ENCODE measurements at regions not wholly inside any gene's neighbourhood (a gene's known extent, or its start where the extent isn't known, plus 50 kb on each side); places are given as distances from the start of the nearest gene placed in this dataset.

DNA sequence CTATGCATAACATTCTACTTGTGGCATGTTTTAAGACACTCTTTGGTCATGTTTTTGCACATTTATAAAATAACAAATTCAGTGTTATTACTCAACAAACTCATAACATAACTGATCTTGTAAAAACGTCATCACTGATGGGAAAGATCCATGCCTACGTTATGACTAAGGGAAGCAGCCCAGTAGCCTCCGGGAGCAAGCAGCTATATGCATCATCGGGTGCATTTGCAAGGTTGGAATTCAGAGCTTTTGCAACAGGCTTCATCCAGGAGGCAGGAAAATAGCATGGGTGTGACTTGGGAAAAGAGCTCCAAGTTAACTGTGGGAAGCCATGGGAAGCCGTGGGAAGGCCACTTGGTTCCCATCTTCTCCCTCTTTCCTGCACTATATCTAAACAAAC, 271.6 kb upstream of the SGK1 start:
- WGBS, 4 donors: 71 to 83% (median 80%) methylated on average over 5 of the region's 5 CpGs
- Histone ChIP-seq H3K9me3 (no peaks in the 10 kb centered on the region), H3K4me1 (peaks cover 0 to 12% (median 0%) of the 10 kb centered on the region in 12 donors), H3K4me3 (no peak overlapping the region), H3K36me3 (no peaks in the 10 kb centered on the region), H3K27ac (no peak overlapping the region), H3K27me3 (no peaks in the 10 kb centered on the region)
- DNase-seq: no peak
- TF ChIP-seq POLR2A (IDR thresholded peaks at IDR 0.05): no peak
- TF ChIP-seq, protein P1, sequence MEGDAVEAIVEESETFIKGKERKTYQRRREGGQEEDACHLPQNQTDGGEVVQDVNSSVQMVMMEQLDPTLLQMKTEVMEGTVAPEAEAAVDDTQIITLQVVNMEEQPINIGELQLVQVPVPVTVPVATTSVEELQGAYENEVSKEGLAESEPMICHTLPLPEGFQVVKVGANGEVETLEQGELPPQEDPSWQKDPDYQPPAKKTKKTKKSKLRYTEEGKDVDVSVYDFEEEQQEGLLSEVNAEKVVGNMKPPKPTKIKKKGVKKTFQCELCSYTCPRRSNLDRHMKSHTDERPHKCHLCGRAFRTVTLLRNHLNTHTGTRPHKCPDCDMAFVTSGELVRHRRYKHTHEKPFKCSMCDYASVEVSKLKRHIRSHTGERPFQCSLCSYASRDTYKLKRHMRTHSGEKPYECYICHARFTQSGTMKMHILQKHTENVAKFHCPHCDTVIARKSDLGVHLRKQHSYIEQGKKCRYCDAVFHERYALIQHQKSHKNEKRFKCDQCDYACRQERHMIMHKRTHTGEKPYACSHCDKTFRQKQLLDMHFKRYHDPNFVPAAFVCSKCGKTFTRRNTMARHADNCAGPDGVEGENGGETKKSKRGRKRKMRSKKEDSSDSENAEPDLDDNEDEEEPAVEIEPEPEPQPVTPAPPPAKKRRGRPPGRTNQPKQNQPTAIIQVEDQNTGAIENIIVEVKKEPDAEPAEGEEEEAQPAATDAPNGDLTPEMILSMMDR (IDR thresholded peaks at IDR 0.05): no peak
- no peak for ATAC-seq
- intact Hi-C loops (cut with DNase I): no loop called here

DNA sequence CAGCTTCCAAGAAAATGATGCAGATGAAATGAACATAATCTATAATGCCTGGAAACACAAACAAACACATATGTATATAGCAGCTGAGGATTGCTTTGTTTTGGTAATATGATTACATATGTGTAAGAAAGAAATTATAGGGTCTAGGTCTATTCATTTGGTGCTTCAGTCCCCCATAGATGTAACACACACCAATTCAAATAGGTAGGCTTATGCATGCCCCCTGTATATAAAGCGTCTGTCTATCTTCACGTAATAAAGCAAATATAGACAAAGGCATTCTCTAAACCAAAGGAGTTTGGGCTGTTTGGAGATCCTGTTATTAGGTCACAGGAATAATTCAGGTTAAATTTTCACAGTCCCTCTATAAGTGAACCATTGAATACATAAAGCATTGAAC, 270.4 kb upstream of the SGK1 start:
- H3K36me3 ChIP-seq: no peaks in the 10 kb centered on the region
- no peak overlapping the region for H3K4me3 ChIP-seq
- no peaks in the 10 kb centered on the region for H3K27me3 ChIP-seq
- ATAC-seq (no peak), DNase-seq (no peak)
- 98 to 100% (median 98%) methylated on average over 2 of the region's 2 CpGs for WGBS, 4 donors
- no peak for TF ChIP-seq POLR2A (IDR thresholded peaks at IDR 0.05)
- TF ChIP-seq, protein P1 (IDR thresholded peaks at IDR 0.05): no peak
- H3K4me1 ChIP-seq: peaks cover 0 to 12% (median 0%) of the 10 kb centered on the region in 12 donors
- intact Hi-C loops (cut with DNase I): no loop called here
- H3K27ac ChIP-seq: no peak overlapping the region
- H3K9me3 ChIP-seq: no peaks in the 10 kb centered on the region

DNA sequence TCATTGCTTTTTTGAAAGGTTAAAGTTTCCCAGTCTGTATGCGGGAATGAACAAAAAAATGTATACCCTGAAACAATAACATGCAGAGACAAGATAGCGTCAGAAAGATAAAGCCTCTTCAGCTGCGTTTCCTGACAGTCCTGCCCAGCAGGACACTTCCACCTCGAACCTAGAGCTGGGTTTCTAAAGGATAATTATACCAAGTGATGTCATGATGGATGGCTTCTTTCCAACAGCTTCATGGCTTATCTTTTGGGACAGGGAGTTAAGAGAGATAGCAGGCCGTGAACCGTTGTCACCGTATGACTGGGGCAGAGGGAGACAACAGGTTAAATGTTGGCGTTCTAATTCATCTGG, 267.6 kb upstream of the SGK1 start:
- WGBS, 4 donors: 17 to 26% (median 24%) methylated on average over 8 of the region's 8 CpGs
- Histone ChIP-seq H3K27ac (no peak overlapping the region), H3K9me3 (no peaks in the 10 kb centered on the region)

DNA sequence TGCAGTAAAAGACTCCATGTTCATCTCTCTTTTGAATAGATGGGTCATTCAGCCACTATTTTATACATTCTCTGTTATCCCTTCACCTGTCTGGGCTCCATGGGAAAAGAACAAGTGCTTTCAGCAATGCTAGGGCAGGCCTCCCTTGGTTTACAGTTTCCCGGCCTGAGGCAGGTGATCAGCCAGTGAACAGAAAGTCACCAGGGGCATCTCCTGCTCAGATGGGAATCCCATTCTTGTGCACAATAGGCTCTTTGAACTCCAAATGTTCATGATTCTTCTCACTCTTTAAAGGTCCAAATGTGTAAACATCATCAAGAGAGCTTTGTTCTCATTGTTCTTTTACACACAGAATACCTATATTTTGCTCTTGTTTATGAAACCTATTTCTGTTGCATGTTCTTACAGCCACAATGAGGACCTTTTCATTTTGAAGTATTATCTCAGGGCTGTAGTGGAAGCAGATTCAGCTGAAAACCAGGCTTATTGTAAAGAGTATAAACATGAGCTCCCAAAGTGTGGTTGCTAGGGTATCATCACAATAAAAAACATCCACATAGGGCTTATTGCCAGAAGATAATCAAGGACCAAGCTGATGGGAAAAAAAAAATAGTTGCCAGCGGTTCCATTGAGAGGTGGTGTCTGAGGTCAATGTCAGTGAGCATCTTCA, 267.1 kb upstream of the SGK1 start:
- Histone ChIP-seq H3K4me3 (no peak overlapping the region), H3K4me1 (peaks cover 0 to 12% (median 0%) of the 10 kb centered on the region in 12 donors), H3K9me3 (no peaks in the 10 kb centered on the region), H3K36me3 (no peaks in the 10 kb centered on the region), H3K27ac (no peak overlapping the region), H3K27me3 (no peaks in the 10 kb centered on the region)
- ATAC-seq (peak in 3 of 4 donors; percentile 13 to 63 (median 42)), DNase-seq (no peak)
- WGBS, 4 donors: 55 to 60% (median 58%) methylated on average over 2 of the region's 2 CpGs
- TF ChIP-seq POLR2A (IDR thresholded peaks at IDR 0.05): no peak
- TF ChIP-seq, protein P1 (IDR thresholded peaks at IDR 0.05): no peak
- intact Hi-C loops (cut with DNase I): no loop called here

More for the DNA sequence above, 267.6 kb upstream of the SGK1 start:
- ATAC-seq (peak; percentile 27 to 67 (median 44)), DNase-seq (no peak)
- intact Hi-C loops (cut with DNase I): no loop called here
- Histone ChIP-seq H3K27me3 (no peaks in the 10 kb centered on the region), H3K4me1 (peaks cover 0 to 12% (median 0%) of the 10 kb centered on the region in 12 donors), H3K4me3 (no peak overlapping the region), H3K36me3 (no peaks in the 10 kb centered on the region)
- no peak for TF ChIP-seq POLR2A (IDR thresholded peaks at IDR 0.05)
- TF ChIP-seq, protein P1 (IDR thresholded peaks at IDR 0.05): no peak

Data from heart left ventricle (tissue), 16 donors.